Uterus (tissue), 2 donors: ENCODE measurements at regions not wholly inside any gene's neighbourhood (a gene's known extent, or its start where the extent isn't known, plus 50 kb on each side); places are given as distances from the start of the nearest gene placed in this dataset.

Experiments used
- CTCF ChIP-seq, 4 experiments: fragments of 200-600 bp in 2 of 4; fragments of 450-650 bp in 2 of 4; sonication (generic) in 2 of 4; IDR thresholded peaks; one replicate each; pipeline ENCODE4 v1.5.1; 2016 to 2019; ENCODE audit warnings: antibody characterized with exemption in 4 of 4, mild to moderate bottlenecking in 2 of 4, moderate library complexity in 1 of 4
- POLR2A ChIP-seq, 2 donors: fragments of 450-650 bp; IDR thresholded peaks; one replicate each; pipeline ENCODE4 v1.6.1; 2016; ENCODE audit warnings: antibody characterized with exemption in 2 of 2, mild to moderate bottlenecking in 1 of 2, moderate library complexity in 1 of 2

DNA sequence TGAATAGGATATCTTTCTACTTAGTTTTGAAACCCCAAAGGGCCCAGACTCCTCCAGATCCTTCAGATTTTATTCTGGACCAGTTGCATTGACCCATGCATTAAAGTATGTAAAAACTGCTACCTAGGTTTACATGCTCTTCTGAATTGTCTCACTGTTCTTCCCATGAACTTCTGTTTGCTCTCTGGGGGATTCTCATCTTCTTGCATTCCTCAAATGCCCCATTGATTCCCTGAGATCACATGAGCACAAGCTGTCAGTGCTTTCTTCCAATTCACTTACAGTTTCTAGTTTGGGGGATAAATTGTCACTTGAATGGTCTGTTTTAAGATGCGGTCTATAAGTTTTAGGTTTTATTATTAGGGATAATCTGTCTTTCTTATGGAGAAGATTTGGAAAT lies 188.9 kb upstream of the KIF2B start:
- no peak for TF ChIP-seq CTCF (IDR thresholded peaks at IDR 0.05)
- no peak for TF ChIP-seq POLR2A (IDR thresholded peaks at IDR 0.05)
